ENCODE measurements at regions not wholly inside any gene's neighbourhood (a gene's known extent, or its start where the extent isn't known, plus 50 kb on each side); places are given as distances from the start of the nearest gene placed in this dataset.

GRCh38 chr2:12305931-12306330 is 410.8 kb upstream of the TRIB2 start:
- TF ChIP-seq, protein P1, sequence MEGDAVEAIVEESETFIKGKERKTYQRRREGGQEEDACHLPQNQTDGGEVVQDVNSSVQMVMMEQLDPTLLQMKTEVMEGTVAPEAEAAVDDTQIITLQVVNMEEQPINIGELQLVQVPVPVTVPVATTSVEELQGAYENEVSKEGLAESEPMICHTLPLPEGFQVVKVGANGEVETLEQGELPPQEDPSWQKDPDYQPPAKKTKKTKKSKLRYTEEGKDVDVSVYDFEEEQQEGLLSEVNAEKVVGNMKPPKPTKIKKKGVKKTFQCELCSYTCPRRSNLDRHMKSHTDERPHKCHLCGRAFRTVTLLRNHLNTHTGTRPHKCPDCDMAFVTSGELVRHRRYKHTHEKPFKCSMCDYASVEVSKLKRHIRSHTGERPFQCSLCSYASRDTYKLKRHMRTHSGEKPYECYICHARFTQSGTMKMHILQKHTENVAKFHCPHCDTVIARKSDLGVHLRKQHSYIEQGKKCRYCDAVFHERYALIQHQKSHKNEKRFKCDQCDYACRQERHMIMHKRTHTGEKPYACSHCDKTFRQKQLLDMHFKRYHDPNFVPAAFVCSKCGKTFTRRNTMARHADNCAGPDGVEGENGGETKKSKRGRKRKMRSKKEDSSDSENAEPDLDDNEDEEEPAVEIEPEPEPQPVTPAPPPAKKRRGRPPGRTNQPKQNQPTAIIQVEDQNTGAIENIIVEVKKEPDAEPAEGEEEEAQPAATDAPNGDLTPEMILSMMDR (IDR thresholded peaks at IDR 0.05; ENCODE audit: control insufficient read depth, extremely low read depth, insufficient read depth): no peak
- DNase-seq (ENCODE audit: low read depth): no peak
- no peak overlapping the region for H3K4me3 ChIP-seq (ENCODE audit: low read depth, low read length)

DNA sequence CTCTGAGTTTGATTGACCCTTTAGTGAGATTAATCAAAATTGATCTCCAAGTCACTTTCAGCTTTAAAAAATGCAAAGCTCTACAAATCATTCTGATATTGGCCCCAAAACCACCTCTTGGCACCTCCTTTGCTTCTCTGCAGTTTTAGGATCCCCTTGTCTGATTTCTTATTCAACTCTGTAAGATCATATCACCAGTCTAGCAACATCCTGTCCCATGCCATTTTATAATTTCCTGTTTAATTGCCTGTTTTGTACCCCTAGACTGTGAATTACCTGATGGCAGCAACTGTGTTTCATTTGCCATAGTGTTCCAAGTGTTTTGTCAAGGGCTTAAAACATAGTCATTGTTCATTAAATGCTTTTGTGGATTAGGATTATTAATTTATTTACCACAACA is 406.3 kb upstream of the TRIB2 start:
- no peak for DNase-seq (ENCODE audit: low read depth)
- no peak overlapping the region for H3K4me3 ChIP-seq (ENCODE audit: low read depth, low read length)
- TF ChIP-seq, protein P1 (IDR thresholded peaks at IDR 0.05; ENCODE audit: control insufficient read depth, extremely low read depth, insufficient read depth): no peak

DNA sequence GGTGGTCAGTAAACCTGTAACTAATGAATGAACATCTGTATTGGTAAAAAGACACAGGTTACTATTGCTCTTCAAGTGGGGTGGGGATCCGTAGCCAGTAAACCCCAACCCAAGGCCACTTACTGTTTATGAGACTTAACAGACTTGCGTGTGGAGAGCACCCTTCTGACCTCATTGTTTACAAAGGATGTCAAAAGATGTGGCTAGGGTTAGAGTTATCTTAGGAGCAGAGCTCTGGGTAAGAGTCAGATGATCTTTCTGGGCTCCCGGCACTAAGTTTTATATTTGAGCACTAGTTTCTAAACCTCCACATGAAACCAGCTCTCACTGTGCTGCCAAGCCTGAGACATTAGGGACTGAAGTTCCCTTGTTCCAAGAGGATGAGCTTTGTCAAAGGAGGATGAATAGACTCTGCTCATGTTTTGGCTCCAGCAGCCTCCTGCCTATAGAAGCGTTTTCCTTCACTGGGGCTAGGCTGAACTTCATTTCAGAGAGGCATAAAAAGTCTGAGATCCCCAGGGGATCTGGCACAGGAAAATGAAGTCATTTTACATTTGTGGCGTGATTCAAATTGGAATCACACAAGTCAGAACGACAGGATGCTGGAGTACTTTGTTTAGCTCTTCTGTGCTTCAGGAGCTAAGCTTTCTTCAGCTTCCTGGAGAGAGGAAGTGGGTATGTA is 403.1 kb upstream of the TRIB2 start:
- DNase-seq (ENCODE audit: low read depth): no peak
- H3K4me3 ChIP-seq (ENCODE audit: low read depth, low read length): no peak overlapping the region
- TF ChIP-seq, protein P1 (IDR thresholded peaks at IDR 0.05; ENCODE audit: control insufficient read depth, extremely low read depth, insufficient read depth): no peak

- H3K4me3 ChIP-seq (ENCODE audit: low read depth, low read length): no peak overlapping the region
- no peak for DNase-seq (ENCODE audit: low read depth)
- TF ChIP-seq, protein P1 (IDR thresholded peaks at IDR 0.05; ENCODE audit: control insufficient read depth, extremely low read depth, insufficient read depth): no peak
These were observed 402.5 kb upstream of the TRIB2 start for GRCh38 chr2:12314127-12314760.

GRCh38 chr2:12315224-12315623 is 401.5 kb upstream of the TRIB2 start:
- H3K4me3 ChIP-seq (ENCODE audit: low read depth, low read length): no peak overlapping the region
- TF ChIP-seq, protein P1 (IDR thresholded peaks at IDR 0.05; ENCODE audit: control insufficient read depth, extremely low read depth, insufficient read depth): no peak
- no peak for DNase-seq (ENCODE audit: low read depth)

DNA sequence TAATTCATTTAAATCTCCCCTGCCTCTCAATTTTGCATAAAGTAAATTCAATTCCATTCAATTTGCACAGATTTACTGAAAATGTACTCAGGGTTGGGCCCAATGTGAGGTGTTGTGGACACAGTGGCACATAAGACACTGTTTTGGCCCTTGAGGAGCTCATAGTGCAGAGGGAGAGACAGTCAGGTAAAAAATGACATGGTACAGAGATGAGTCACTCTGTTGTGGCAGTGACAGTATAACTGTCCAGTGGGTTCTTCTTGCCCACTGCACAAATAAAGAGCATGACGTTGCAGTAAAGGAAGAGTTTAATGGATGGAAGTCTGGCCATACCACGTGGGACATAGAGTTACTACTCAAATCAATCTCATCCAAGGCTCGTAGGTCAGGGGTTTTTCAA is 400.3 kb upstream of the TRIB2 start:
- TF ChIP-seq, protein P1 (IDR thresholded peaks at IDR 0.05; ENCODE audit: control insufficient read depth, extremely low read depth, insufficient read depth): no peak
- H3K4me3 ChIP-seq (ENCODE audit: low read depth, low read length): no peak overlapping the region
- no peak for DNase-seq (ENCODE audit: low read depth)

DNA sequence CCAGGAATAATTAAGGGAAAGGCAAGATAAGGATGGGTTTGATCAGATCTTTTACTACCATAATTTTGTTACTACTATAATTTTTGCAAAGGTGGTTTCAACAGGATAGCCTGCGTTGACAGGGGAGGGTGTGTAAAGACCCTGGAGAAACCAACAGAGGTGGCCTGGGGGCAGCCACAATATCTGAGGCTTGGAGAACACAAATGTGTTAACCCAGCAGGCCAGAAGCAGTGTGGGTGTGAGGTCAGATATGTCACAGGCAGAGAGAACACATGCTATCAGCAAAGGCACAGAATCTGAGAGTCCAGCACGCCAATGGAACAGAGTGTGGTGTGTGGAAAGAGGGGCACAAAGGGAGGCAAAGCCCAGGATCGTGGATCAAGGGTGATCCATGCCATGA is 399.4 kb upstream of the TRIB2 start:
- no peak overlapping the region for H3K4me3 ChIP-seq (ENCODE audit: low read depth, low read length)
- TF ChIP-seq, protein P1 (IDR thresholded peaks at IDR 0.05; ENCODE audit: control insufficient read depth, extremely low read depth, insufficient read depth): no peak
- DNase-seq (ENCODE audit: low read depth): no peak

All from LNCaP clone FGC (cell line).